SK-N-SH (cell line): ENCODE measurements at regions not wholly inside any gene's neighbourhood (a gene's known extent, or its start where the extent isn't known, plus 50 kb on each side); places are given as distances from the start of the nearest gene placed in this dataset.

Experiments
- EZH2phosphoT487 ChIP-seq: fragments of 200-600 bp; sonication (generic); IDR thresholded peaks from 2 replicates; pipeline ENCODE4 v1.6.1; 2017; ENCODE audit warnings: low read depth, mixed run types, mild to moderate bottlenecking, antibody characterized with exemption, moderate library complexity, borderline replicate concordance
- FOXM1 ChIP-seq: IDR thresholded peaks from 2 replicates; pipeline ENCODE4 v1.4.0; 2012; ENCODE audit warnings: low read depth, mild to moderate bottlenecking
- GABPA ChIP-seq: IDR thresholded peaks from 2 replicates; pipeline ENCODE4 v1.4.0; 2012; ENCODE audit warnings: low read depth, mild to moderate bottlenecking
- MXI1 ChIP-seq: IDR thresholded peaks from 2 replicates; pipeline ENCODE4 v1.6.1; 2012; ENCODE audit warnings: mild to moderate bottlenecking, low read depth, low read length, improper control_type of control experiment
- NFIC ChIP-seq: IDR thresholded peaks from 2 replicates; pipeline ENCODE4 v1.4.0; 2012; ENCODE audit warnings: borderline replicate concordance
- RCOR1 ChIP-seq: fragments of 150-350 bp; IDR thresholded peaks from 2 replicates; pipeline ENCODE4 v1.6.1; 2017; ENCODE audit warnings: antibody characterized with exemption, low read length
- RFX5 ChIP-seq: IDR thresholded peaks from 2 replicates; pipeline ENCODE4 v1.6.1; 2012; ENCODE audit warnings: mild to moderate bottlenecking, improper control_type of control experiment, low read length
- TF ChIP-seq, protein P1 (sequence below): fragments of 150-350 bp; IDR thresholded peaks from 2 replicates; pipeline ENCODE4 v1.6.1; 2016; ENCODE audit warnings: mild to moderate bottlenecking, low read depth, low read length
- TF ChIP-seq, protein P2 (sequence below): fragments of 200-600 bp; sonication (generic); IDR thresholded peaks from 2 replicates; pipeline ENCODE4 v1.6.1; 2017; ENCODE audit warnings: antibody characterized with exemption, mild to moderate bottlenecking, moderate library complexity
- TF ChIP-seq, protein P3 (sequence below): IDR thresholded peaks from 2 replicates; pipeline ENCODE4 v1.6.1; 2012; ENCODE audit warnings: mild to moderate bottlenecking, low read depth, low read length, moderate library complexity
- TF ChIP-seq, protein P4 (sequence below): IDR thresholded peaks from 2 replicates; pipeline ENCODE4; 2012

DNA sequence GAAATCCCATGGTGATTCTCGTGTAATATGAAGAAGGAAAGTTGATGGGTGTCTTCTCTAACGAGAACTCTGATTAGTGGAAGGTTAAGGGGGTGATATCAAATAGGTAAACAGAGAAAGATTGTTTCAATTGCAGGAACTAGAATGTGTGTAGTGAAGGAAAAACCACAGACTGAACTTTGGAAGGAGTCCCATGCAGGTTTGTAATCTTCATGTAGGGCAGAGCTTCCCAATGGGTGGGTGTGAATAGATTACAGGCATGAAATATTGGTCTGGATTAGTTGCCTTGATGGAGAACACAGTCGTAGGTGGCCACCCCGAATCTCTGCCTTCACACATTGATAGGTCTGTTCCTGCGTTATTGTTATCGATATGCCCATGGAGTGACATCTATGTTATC is 295.5 kb downstream of the KCNRG start:
- TF ChIP-seq NFIC (no peak), GABPA (no peak), RFX5 (no peak), FOXM1 (no peak), EZH2phosphoT487 (no peak), RCOR1 (no peak), MXI1 (no peak)
- TF ChIP-seq, protein P1, sequence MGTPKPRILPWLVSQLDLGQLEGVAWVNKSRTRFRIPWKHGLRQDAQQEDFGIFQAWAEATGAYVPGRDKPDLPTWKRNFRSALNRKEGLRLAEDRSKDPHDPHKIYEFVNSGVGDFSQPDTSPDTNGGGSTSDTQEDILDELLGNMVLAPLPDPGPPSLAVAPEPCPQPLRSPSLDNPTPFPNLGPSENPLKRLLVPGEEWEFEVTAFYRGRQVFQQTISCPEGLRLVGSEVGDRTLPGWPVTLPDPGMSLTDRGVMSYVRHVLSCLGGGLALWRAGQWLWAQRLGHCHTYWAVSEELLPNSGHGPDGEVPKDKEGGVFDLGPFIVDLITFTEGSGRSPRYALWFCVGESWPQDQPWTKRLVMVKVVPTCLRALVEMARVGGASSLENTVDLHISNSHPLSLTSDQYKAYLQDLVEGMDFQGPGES: no peak
- TF ChIP-seq, protein P2, sequence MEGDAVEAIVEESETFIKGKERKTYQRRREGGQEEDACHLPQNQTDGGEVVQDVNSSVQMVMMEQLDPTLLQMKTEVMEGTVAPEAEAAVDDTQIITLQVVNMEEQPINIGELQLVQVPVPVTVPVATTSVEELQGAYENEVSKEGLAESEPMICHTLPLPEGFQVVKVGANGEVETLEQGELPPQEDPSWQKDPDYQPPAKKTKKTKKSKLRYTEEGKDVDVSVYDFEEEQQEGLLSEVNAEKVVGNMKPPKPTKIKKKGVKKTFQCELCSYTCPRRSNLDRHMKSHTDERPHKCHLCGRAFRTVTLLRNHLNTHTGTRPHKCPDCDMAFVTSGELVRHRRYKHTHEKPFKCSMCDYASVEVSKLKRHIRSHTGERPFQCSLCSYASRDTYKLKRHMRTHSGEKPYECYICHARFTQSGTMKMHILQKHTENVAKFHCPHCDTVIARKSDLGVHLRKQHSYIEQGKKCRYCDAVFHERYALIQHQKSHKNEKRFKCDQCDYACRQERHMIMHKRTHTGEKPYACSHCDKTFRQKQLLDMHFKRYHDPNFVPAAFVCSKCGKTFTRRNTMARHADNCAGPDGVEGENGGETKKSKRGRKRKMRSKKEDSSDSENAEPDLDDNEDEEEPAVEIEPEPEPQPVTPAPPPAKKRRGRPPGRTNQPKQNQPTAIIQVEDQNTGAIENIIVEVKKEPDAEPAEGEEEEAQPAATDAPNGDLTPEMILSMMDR: no peak
- TF ChIP-seq, protein P3, sequence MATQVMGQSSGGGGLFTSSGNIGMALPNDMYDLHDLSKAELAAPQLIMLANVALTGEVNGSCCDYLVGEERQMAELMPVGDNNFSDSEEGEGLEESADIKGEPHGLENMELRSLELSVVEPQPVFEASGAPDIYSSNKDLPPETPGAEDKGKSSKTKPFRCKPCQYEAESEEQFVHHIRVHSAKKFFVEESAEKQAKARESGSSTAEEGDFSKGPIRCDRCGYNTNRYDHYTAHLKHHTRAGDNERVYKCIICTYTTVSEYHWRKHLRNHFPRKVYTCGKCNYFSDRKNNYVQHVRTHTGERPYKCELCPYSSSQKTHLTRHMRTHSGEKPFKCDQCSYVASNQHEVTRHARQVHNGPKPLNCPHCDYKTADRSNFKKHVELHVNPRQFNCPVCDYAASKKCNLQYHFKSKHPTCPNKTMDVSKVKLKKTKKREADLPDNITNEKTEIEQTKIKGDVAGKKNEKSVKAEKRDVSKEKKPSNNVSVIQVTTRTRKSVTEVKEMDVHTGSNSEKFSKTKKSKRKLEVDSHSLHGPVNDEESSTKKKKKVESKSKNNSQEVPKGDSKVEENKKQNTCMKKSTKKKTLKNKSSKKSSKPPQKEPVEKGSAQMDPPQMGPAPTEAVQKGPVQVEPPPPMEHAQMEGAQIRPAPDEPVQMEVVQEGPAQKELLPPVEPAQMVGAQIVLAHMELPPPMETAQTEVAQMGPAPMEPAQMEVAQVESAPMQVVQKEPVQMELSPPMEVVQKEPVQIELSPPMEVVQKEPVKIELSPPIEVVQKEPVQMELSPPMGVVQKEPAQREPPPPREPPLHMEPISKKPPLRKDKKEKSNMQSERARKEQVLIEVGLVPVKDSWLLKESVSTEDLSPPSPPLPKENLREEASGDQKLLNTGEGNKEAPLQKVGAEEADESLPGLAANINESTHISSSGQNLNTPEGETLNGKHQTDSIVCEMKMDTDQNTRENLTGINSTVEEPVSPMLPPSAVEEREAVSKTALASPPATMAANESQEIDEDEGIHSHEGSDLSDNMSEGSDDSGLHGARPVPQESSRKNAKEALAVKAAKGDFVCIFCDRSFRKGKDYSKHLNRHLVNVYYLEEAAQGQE: no peak
- TF ChIP-seq, protein P4, sequence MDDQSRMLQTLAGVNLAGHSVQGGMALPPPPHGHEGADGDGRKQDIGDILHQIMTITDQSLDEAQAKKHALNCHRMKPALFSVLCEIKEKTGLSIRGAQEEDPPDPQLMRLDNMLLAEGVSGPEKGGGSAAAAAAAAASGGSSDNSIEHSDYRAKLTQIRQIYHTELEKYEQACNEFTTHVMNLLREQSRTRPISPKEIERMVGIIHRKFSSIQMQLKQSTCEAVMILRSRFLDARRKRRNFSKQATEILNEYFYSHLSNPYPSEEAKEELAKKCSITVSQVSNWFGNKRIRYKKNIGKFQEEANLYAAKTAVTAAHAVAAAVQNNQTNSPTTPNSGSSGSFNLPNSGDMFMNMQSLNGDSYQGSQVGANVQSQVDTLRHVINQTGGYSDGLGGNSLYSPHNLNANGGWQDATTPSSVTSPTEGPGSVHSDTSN: no peak
